ENCODE measurements at regions not wholly inside any gene's neighbourhood (a gene's known extent, or its start where the extent isn't known, plus 50 kb on each side); places are given as distances from the start of the nearest gene placed in this dataset.
A peak's percentile ranks its signal among the peaks of the same experiment; 100 is the strongest.

GRCh38 chr9:30670805-30671562, 1713.5 kb upstream of the ACO1 start:
- H3K27me3 ChIP-seq: no peaks in the 10 kb centered on the region
- H3K9me3 ChIP-seq: no peaks in the 10 kb centered on the region
- no peaks in the 10 kb centered on the region for H3K36me3 ChIP-seq
- H3K4me3 ChIP-seq: no peak overlapping the region
- no peak overlapping the region for H3K27ac ChIP-seq
- intact Hi-C loops (cut with DNase I): no loop called here
- no peaks in the 10 kb centered on the region for H3K4me1 ChIP-seq
- TF ChIP-seq CTCF (IDR thresholded peaks at IDR 0.05): no peak
- DNase-seq: peak in 1 of 4 donors; percentile 52
- no peak for ATAC-seq

GRCh38 chr9:30673132-30673531, 1711.3 kb upstream of the ACO1 start:
- no peak for TF ChIP-seq CTCF (IDR thresholded peaks at IDR 0.05)
- no peaks in the 10 kb centered on the region for H3K9me3 ChIP-seq
- no peaks in the 10 kb centered on the region for H3K4me1 ChIP-seq
- H3K27me3 ChIP-seq: no peaks in the 10 kb centered on the region
- H3K27ac ChIP-seq: no peak overlapping the region
- intact Hi-C loops (cut with DNase I): no loop called here
- H3K36me3 ChIP-seq: no peaks in the 10 kb centered on the region
- DNase-seq: no peak
- no peak for ATAC-seq
- H3K4me3 ChIP-seq: no peak overlapping the region

GRCh38 chr9:30676651-30677050, 1707.8 kb upstream of the ACO1 start:
- Histone ChIP-seq H3K36me3 (no peaks in the 10 kb centered on the region), H3K4me1 (no peaks in the 10 kb centered on the region), H3K27me3 (no peaks in the 10 kb centered on the region), H3K9me3 (no peaks in the 10 kb centered on the region), H3K4me3 (no peak overlapping the region), H3K27ac (no peak overlapping the region)
- no peak for DNase-seq
- intact Hi-C loops (cut with DNase I): no loop called here
- no peak for TF ChIP-seq CTCF (IDR thresholded peaks at IDR 0.05)
- no peak for ATAC-seq

- H3K36me3 ChIP-seq: no peaks in the 10 kb centered on the region
- H3K27me3 ChIP-seq: no peaks in the 10 kb centered on the region
- no peak for ATAC-seq
- no peaks in the 10 kb centered on the region for H3K4me1 ChIP-seq
- DNase-seq: no peak
- no peak overlapping the region for H3K4me3 ChIP-seq
- H3K27ac ChIP-seq: no peak overlapping the region
- no peaks in the 10 kb centered on the region for H3K9me3 ChIP-seq
- intact Hi-C loops (cut with DNase I): no loop called here
- no peak for TF ChIP-seq CTCF (IDR thresholded peaks at IDR 0.05)
Measured at GRCh38 chr9:30677221-30677620, 1707.2 kb upstream of the ACO1 start.

GRCh38 chr9:30688801-30689200, 1695.6 kb upstream of the ACO1 start:
- intact Hi-C loops (cut with DNase I): no loop called here
- ATAC-seq: no peak
- H3K27ac ChIP-seq: no peak overlapping the region

More at GRCh38 chr9:30688801-30689200, 1695.6 kb upstream of the ACO1 start:
- Histone ChIP-seq H3K36me3 (no peaks in the 10 kb centered on the region), H3K4me1 (no peaks in the 10 kb centered on the region), H3K4me3 (no peak overlapping the region), H3K9me3 (peaks cover 0 to 6% of the 10 kb centered on the region in 2 donors), H3K27me3 (no peaks in the 10 kb centered on the region)
- DNase-seq: no peak
- TF ChIP-seq CTCF (IDR thresholded peaks at IDR 0.05): no peak
